Neuron (in vitro differentiated cells): ENCODE measurements at regions not wholly inside any gene's neighbourhood (a gene's known extent, or its start where the extent isn't known, plus 50 kb on each side); places are given as distances from the start of the nearest gene placed in this dataset.
"Not testable (repeated sequence)": the region's sequence is repeated elsewhere in the genome, so short reads cannot be mapped to it uniquely, and the experiment has no call there.

ENCODE experiments used
- H2AFZ ChIP-seq: one replicate; pipeline ENCODE4 v1.6.1; 2013; ENCODE audit warnings: low read depth, mild to moderate bottlenecking, inconsistent platforms, low read length, moderate library complexity
- H3K27me3 ChIP-seq: one replicate; pipeline ENCODE4 v1.6.1; 2013; ENCODE audit warnings: low read length; ENCODE audit not compliant: insufficient read depth
- H3K36me3 ChIP-seq: one replicate; pipeline ENCODE4 v1.6.1; 2013; ENCODE audit warnings: low read length; ENCODE audit not compliant: insufficient read depth
- H3K4me1 ChIP-seq: one replicate; pipeline ENCODE4 v1.6.1; 2013; ENCODE audit warnings: low read length; ENCODE audit not compliant: insufficient read depth
- H3K4me3 ChIP-seq: 2 replicates; pipeline ENCODE4 v1.5.1; 2013; ENCODE audit warnings: mild to moderate bottlenecking, low read length, moderate library complexity
- H3K9me3 ChIP-seq: one replicate; pipeline ENCODE4 v1.6.1; 2013; ENCODE audit warnings: low read length

DNA sequence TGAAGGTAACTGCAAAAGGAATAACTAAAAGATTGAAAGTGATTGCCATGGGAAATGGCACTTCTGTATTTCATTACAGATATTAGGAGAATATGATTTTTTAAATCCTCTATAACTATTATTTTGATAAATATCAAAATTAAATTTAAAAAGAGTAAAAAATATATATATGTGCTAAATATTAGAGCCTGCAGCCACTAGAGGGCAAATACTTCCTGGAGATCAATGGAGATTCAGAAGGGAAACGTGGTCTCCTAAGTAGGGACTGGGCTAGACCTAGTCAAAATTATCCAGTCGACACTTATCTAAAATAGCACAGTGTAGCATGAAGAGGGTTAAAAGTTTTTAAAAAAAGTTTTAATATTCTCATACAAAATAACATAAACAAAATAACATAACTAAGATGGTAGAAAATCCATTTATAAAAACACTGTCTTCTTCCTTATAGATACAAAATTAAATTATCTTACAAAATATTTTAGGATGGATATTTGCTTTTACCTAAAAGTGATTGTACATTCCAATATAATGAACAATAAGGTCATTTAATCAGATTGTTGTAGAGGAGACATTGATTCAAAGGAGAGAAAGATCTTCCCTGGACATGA is 434.3 kb downstream of the MDFIC start:
- H3K27me3 ChIP-seq = no peaks in the 10 kb centered on the region
- H3K4me1 ChIP-seq = no peaks in the 10 kb centered on the region
- no peak overlapping the region for H2AFZ ChIP-seq
- no peaks in the 10 kb centered on the region for H3K36me3 ChIP-seq
- no peaks in the 10 kb centered on the region for H3K9me3 ChIP-seq
- H3K4me3 ChIP-seq = no peak overlapping the region

DNA sequence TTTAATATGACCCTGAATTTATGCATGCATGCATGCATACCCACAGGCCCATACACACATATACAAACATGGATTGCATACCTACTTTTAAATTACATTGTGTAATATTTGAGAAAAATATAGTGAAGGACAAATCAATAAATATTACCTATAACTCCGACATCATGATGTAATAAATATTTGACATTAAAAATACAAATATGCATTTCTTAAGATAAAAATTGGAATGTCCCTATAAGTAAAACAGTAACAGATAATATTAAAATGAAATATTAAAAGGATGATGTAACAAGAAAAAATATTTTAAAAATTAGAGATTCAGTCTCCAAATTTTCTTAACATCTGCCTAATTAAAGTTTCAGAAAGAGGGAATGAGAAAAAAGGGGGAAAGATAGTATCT is 433.0 kb downstream of the MDFIC start:
- Histone ChIP-seq H3K9me3 (no peaks in the 10 kb centered on the region), H3K36me3 (no peaks in the 10 kb centered on the region)

DNA sequence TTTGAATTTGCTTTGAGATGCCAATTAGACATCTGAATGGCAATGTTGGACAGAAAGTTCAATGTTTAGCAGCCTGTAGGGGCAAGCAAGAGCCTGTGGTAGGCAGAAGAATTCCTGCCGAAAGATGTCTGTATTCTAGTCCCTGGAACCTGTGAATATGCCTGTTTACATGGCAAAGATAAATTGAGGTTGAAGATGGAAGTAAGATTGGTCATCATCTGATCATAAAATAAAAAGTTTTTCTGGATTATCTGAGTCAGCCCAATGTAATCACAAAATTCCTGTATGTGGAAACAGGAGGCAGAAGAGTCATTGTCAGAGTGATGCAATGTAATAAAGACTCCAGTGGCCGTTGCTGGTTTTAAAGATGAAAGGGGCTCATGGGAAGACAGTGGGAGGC is 430.5 kb downstream of the MDFIC start:
- Histone ChIP-seq H3K9me3 (no peaks in the 10 kb centered on the region), H3K4me3 (no peak overlapping the region), H2AFZ (no peak overlapping the region), H3K36me3 (no peaks in the 10 kb centered on the region), H3K4me1 (no peaks in the 10 kb centered on the region), H3K27me3 (no peaks in the 10 kb centered on the region)

More for the DNA sequence above, 433.0 kb downstream of the MDFIC start:
- H3K4me3 ChIP-seq = no peak overlapping the region
- H2AFZ ChIP-seq = no peak overlapping the region
- no peaks in the 10 kb centered on the region for H3K4me1 ChIP-seq
- H3K27me3 ChIP-seq = no peaks in the 10 kb centered on the region

DNA sequence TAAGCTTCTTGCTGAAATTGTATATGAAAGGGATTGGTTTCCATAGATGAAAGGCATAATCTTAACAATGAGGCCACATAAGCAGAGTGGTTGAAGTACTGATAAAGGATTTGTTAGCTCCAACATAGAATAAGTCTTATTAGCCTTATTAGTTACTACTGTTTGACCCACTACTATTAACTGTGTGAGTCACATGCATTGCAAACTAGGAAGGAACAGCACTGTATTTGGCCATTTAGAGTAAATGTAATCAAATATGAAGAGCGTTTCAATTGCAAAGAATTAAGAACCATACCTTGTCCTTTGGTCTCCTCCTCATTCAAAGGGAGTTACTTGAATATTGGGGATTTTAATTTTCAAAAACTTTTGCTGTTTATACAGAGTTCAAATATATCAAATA is 428.9 kb downstream of the MDFIC start:
- Histone ChIP-seq H3K4me1 (no peaks in the 10 kb centered on the region), H2AFZ (no peak overlapping the region), H3K4me3 (no peak overlapping the region), H3K9me3 (no peaks in the 10 kb centered on the region), H3K27me3 (no peaks in the 10 kb centered on the region), H3K36me3 (no peaks in the 10 kb centered on the region)

DNA sequence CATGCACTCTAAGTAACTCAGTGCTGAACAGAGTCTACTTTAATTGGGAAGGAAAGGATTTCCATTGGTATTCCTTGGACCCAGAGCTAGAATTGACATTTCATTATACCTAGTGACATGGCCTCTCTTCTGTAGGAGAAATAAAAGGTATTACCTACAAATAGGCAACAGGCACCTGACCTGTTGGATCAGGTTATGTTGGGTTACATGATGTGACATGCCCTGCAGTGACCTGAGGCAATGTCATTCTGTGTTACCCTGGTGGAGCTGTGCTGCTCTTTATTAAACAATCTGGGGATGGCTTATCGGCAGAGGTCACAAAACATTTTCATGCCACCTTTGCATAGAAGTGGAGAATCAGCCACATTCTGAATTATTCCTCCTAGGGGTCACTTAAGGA is 427.7 kb downstream of the MDFIC start:
- Histone ChIP-seq H3K36me3 (no peaks in the 10 kb centered on the region), H3K4me3 (no peak overlapping the region), H2AFZ (no peak overlapping the region), H3K27me3 (no peaks in the 10 kb centered on the region), H3K4me1 (no peaks in the 10 kb centered on the region), H3K9me3 (no peaks in the 10 kb centered on the region)

DNA sequence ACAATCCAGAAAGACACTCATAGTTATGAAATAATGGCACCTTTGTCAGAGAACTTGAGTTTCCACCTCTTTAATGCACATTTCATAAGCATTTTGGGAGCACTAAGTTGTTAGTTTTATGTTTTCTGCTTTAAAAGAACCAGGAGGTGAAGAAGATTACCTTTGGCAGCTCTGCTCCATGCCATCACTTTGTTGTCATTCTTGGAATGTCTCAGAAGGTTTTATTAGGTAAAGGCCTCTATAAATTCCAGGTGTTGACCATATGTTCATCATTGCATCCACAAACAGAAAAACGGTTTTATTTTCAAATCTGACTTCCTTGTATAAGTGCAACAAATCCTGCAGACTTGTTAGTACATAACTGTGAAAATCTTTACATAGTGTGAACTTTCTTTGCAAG is 424.8 kb downstream of the MDFIC start:
- no peaks in the 10 kb centered on the region for H3K36me3 ChIP-seq
- H3K27me3 ChIP-seq = no peaks in the 10 kb centered on the region
- no peak overlapping the region for H3K4me3 ChIP-seq
- no peaks in the 10 kb centered on the region for H3K9me3 ChIP-seq
- H3K4me1 ChIP-seq = no peaks in the 10 kb centered on the region
- no peak overlapping the region for H2AFZ ChIP-seq

DNA sequence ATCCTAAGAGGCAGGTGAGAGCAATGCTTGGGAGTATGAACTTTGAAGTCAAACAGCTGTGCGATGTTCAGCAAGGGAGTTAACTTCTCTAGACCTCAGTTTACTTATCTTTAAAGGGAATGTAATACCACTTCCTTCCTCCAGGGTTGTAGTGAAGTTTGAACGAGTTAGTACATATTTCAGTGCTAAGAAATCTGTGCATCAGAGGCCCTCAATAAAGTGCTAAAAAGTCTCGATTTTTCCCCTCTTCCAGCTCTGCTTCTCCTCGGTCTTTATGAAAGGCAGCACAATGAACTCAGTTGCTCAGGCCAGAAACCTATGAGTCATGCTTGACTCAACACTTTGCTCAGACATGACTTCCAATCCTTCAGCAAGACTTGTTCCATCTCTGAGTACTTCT is 418.9 kb downstream of the MDFIC start:
- H3K27me3 ChIP-seq = no peaks in the 10 kb centered on the region
- no peaks in the 10 kb centered on the region for H3K9me3 ChIP-seq
- no peak overlapping the region for H3K4me3 ChIP-seq
- H3K36me3 ChIP-seq = no peaks in the 10 kb centered on the region
- H2AFZ ChIP-seq = no peak overlapping the region
- H3K4me1 ChIP-seq = no peaks in the 10 kb centered on the region

DNA sequence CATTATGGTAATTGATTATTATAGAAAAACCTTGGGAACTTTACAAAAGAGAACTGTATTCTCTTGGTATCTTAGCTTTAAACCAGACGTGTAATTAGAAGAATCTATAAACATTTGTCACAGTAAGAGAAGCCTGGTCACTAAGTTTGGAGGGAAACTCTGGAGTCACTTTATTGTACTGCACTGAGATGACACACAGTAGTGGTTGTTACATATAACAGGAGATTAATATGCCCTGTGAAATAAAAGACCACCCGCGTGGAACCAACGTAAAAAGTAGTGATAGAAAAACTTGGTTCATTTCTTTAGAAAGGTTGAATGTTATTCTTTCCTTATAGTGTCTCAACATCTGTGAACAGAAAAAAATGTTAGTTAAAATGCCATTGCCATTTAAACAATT is 416.1 kb downstream of the MDFIC start:
- Histone ChIP-seq H3K4me3 (no peak overlapping the region), H3K4me1 (no peaks in the 10 kb centered on the region), H3K36me3 (no peaks in the 10 kb centered on the region), H3K27me3 (no peaks in the 10 kb centered on the region), H2AFZ (no peak overlapping the region), H3K9me3 (no peaks in the 10 kb centered on the region)

DNA sequence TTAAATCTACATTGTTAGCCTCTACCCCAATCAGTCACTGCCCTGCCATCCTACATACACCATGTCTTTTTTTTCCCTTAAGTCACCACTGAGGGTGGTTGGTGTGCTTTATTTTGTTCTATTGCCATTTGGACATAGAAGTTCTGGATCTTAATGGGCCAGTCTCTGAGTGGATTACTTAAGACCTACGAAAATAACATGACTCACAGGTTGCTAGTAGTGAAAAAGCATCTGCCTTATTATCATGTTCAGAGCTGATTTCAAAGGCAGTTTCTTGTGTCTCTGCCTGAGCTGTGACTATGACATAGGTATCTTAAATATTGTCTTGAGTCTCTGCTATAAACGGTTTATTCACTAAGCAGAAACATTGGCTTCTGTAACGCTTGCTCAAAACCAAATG is 410.8 kb downstream of the MDFIC start:
- no peaks in the 10 kb centered on the region for H3K9me3 ChIP-seq
- H3K4me1 ChIP-seq = no peaks in the 10 kb centered on the region
- H2AFZ ChIP-seq = no peak overlapping the region
- no peaks in the 10 kb centered on the region for H3K27me3 ChIP-seq
- no peak overlapping the region for H3K4me3 ChIP-seq
- no peaks in the 10 kb centered on the region for H3K36me3 ChIP-seq

DNA sequence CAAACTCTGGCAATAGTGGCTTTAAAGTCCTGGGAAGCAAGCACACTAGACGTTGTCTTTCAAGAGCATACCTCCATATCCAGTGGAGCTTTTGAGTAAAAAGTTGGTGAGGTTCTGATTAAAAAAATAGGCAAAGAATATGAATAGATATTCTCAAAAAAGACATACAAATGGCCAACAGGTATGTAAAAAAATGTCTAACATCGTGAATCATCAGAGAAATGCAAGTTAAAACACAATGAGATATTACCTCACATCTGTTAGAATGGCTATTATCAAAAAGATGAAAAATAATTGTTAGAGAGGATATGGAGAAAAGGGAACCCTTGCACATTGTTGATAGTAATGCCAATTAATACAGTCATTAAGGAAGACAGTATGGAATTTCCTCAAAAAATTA is 407.1 kb downstream of the MDFIC start:
- Histone ChIP-seq H3K4me1 (peaks cover 6% of the 10 kb centered on the region), H2AFZ (no peak overlapping the region), H3K4me3 (no peak overlapping the region), H3K27me3 (no peaks in the 10 kb centered on the region), H3K36me3 (no peaks in the 10 kb centered on the region), H3K9me3 (no peaks in the 10 kb centered on the region)

DNA sequence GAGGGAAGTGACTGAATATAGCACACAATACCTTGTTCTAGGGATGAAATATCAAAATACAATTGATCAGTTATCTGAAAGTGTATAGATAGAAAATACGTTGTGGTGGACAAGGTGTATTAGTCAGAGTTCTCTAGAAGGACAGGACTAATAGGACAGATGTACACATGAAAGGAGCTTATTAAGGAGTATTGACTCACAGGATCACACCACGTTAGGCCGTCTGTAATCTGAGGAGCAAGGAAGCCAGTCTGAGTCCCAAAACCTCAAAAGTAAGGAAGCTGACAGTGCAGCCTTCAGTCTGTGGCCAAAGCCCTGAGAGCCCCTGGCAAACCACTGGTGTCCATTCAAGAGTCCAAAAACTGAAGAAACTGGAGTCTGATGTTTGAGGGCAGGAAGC is 406.1 kb downstream of the MDFIC start:
- Histone ChIP-seq H3K4me1 (peaks cover 6% of the 10 kb centered on the region), H3K9me3 (no peaks in the 10 kb centered on the region), H3K27me3 (no peaks in the 10 kb centered on the region), H3K4me3 (no peak overlapping the region), H2AFZ (no peak overlapping the region), H3K36me3 (no peaks in the 10 kb centered on the region)

DNA sequence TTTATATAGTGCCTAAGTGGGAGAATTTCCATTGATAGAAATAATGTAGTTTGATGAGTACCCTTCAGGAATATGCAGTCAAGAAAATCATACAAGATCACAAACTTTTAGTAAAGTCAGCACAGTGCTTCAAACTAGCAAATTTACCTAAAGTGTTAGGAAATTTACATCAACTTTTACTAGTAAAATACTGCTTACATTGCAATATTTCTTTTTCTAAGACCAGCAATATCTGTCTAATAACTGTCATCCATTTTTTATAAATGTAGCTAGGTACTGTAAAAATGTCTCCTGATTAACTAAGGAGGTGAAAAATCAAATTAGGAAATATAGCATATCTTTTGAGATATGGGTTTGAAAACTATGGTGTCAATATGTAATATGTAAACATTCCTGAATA is 405.4 kb downstream of the MDFIC start:
- Histone ChIP-seq H3K36me3 (no peaks in the 10 kb centered on the region), H3K9me3 (no peaks in the 10 kb centered on the region), H3K4me1 (peaks cover 6% of the 10 kb centered on the region), H3K4me3 (no peak overlapping the region), H2AFZ (no peak overlapping the region), H3K27me3 (no peaks in the 10 kb centered on the region)

DNA sequence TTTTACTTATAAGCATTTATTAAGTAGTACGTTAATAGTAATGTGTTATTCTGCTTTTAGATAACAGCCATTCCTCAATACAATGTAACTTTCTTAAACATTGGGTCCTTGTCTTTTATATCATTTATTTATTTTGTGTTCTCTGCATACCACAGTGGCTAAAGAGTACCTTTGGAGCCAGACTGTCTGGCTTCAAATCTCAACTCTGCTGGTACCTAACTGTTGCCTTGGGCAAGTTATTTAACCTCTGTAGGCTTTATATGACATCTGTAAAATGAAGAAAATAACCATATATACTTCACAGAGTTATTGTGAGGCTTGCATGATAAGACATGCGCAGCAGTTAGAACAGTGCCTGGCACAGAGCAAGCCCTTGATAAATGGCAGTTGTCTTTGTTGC is 397.6 kb downstream of the MDFIC start:
- Histone ChIP-seq H3K27me3 (no peaks in the 10 kb centered on the region), H3K4me1 (no peaks in the 10 kb centered on the region), H2AFZ (no peak overlapping the region), H3K9me3 (no peaks in the 10 kb centered on the region), H3K36me3 (no peaks in the 10 kb centered on the region), H3K4me3 (no peak overlapping the region)

DNA sequence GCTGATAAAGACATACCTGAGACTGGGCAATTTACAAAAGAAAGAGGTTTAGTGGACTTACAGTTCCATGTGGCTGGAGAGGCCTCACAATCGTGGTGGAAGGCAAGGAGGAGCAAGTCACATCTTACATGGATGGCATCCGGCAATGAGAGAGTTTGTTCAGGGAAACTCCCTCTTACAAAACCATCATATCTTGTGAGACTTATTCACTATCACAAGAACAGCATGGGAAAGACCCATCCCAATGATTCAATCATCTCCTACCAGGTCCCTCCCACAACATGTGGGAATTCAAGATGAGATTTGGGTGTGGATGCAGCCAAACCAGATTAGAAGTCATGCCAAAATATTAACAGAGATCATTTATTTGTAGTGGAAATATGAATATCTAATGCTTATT is 388.4 kb downstream of the MDFIC start:
- not testable (repeated sequence) for H3K27me3 ChIP-seq, H3K36me3 ChIP-seq, H2AFZ ChIP-seq, H3K4me3 ChIP-seq, H3K4me1 ChIP-seq, H3K9me3 ChIP-seq
